HepG2 (cell line): ENCODE measurements at regions not wholly inside any gene's neighbourhood (a gene's known extent, or its start where the extent isn't known, plus 50 kb on each side); places are given as distances from the start of the nearest gene placed in this dataset.

ENCODE experiments used
- ATF7 ChIP-seq, 2 experiments: fragments of 450-650 bp in 1 of 2; sonication (generic) in 1 of 2; formaldehyde crosslinking in 1 of 2; IDR thresholded peaks; 2 replicates each; pipeline versions ENCODE4 v1.4.0 to v1.6.1; 2016 to 2020; ENCODE audit warnings: antibody characterized with exemption in 1 of 2, mild to moderate bottlenecking in 1 of 2, missing genetic modification reagents in 1 of 2
- CTCF ChIP-seq: sonication (generic); formaldehyde crosslinking; IDR thresholded peaks from 2 replicates; pipeline ENCODE4 v1.5.0; 2020; ENCODE audit warnings: mild to moderate bottlenecking, missing genetic modification reagents, moderate library complexity
- MAX ChIP-seq: IDR thresholded peaks from 2 replicates; pipeline ENCODE4 v1.6.1; 2012; ENCODE audit warnings: inconsistent platforms
- RFX5 ChIP-seq: IDR thresholded peaks from 2 replicates; pipeline ENCODE4 v1.6.1; 2011; ENCODE audit warnings: low read depth, low read length, improper control_type of control experiment
- SNAPC5 ChIP-seq: sonication (generic); formaldehyde crosslinking; IDR thresholded peaks from 2 replicates; pipeline ENCODE4 v1.8.1; 2023; ENCODE audit warnings: mild to moderate bottlenecking, missing genetic modification reagents, borderline replicate concordance
- ZBTB4 ChIP-seq: sonication (generic); formaldehyde crosslinking; IDR thresholded peaks from 2 replicates; pipeline ENCODE4 v1.4.0; 2020; ENCODE audit warnings: missing genetic modification reagents, mild to moderate bottlenecking, borderline replicate concordance
- ZNF501 ChIP-seq: sonication (generic); formaldehyde crosslinking; IDR thresholded peaks from 2 replicates; pipeline ENCODE4 v1.5.1; 2020; ENCODE audit warnings: mild to moderate bottlenecking, moderate library complexity, missing genetic modification reagents
- ZNF891 ChIP-seq: sonication (generic); formaldehyde crosslinking; IDR thresholded peaks from 2 replicates; pipeline ENCODE4 v1.5.0; 2020; ENCODE audit warnings: mild to moderate bottlenecking, missing genetic modification reagents

GRCh38 chr6:141017941-141018340 is 1114.8 kb upstream of the GJE1 start:
- TF ChIP-seq MAX (no peak), ZNF891 (CRISPR knock-in tag) (no peak), RFX5 (no peak), ATF7 (IDR thresholded peaks at IDR 0.05) (no peak), ATF7 (CRISPR knock-in tag; IDR thresholded peaks at IDR 0.05) (no peak), ZBTB4 (no peak), ZNF501 (no peak), CTCF (no peak), SNAPC5 (CRISPR knock-in tag) (no peak)
